ENCODE measurements at regions not wholly inside any gene's neighbourhood (a gene's known extent, or its start where the extent isn't known, plus 50 kb on each side); places are given as distances from the start of the nearest gene placed in this dataset.

DNA sequence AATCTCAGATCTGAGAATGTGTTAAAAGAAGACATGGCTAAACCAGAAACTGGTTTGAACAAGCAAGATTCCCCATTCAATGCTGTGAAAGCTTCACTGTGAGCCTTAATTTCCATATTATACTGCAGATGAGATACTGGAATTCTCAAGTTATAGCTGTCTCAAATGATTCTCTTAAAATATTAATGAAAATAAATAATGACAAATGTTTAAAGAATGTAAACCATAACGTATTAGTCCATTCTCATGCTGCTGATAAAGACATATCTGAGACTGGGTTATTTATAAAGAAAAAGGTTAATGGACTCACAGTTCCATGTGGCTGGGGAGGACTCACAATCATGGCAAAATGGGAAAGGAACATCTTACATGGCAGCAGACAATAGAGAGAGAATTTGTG is 667.8 kb downstream of the SLITRK1 start:
- no peak for TF ChIP-seq CTCF (conservative IDR thresholded peaks at IDR 0.05)
- no peak for TF ChIP-seq ZFX (IDR thresholded peaks at IDR 0.05)
